Lung microvascular endothelial cell (primary cell): ENCODE measurements at regions not wholly inside any gene's neighbourhood (a gene's known extent, or its start where the extent isn't known, plus 50 kb on each side); places are given as distances from the start of the nearest gene placed in this dataset.
"Not testable (repeated sequence)": the region's sequence is repeated elsewhere in the genome, so short reads cannot be mapped to it uniquely, and the experiment has no call there.

Experiments used
- DNase-seq, 2 donors: peaks; one replicate each; pipeline versions ENCODE4 v3.0.0 to v3.0.0-alpha.2; 2010; ENCODE audit warnings: low read depth in 2 of 2

GRCh38 chr18:78438235-78438634 is 541.4 kb upstream of the SALL3 start:
- not testable (repeated sequence) for DNase-seq

- no peak for DNase-seq
Measured at GRCh38 chr18:78445880-78446279, 533.7 kb upstream of the SALL3 start.

DNA sequence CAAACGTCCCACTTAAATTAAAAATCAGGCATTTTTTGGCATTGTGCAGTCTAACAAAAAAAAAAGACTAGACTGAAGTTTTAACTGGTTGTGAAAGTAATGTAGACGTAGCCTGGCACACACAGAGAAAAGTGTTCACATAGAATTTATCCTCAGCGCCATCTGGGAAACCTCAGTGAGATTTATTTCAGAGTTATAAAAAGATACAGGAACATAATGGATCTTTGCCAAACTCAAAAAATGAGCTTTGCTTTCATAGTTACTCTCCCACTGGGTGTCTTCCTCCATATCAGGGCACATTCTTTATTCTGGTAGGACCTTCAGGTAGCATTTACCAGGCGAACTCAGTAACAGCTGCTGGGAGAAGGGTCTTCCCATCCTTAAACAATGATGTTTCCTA is 532.4 kb upstream of the SALL3 start:
- no peak for DNase-seq

DNA sequence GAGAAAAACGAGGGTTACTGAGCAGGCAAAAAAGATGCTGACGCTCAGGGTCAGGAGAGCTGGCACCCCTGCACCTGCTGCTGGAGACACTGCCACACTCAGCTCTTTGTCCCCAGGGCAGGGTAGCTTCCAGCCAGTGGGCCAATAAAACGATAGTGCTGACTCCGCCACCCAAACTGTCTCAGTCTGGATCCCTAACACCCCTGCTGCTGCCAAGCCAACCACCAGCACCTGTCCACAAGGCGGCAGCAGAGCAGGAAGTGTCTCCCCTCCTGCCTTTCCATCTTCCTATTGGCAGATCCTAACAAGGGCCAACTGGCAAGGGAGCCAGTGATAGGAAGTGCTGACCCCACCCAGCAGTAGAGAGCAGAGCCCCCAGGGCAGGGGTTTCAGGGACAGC is 531.5 kb upstream of the SALL3 start:
- DNase-seq: no peak

- no peak for DNase-seq
Measured at GRCh38 chr18:78448591-78448990, 531.0 kb upstream of the SALL3 start.

DNA sequence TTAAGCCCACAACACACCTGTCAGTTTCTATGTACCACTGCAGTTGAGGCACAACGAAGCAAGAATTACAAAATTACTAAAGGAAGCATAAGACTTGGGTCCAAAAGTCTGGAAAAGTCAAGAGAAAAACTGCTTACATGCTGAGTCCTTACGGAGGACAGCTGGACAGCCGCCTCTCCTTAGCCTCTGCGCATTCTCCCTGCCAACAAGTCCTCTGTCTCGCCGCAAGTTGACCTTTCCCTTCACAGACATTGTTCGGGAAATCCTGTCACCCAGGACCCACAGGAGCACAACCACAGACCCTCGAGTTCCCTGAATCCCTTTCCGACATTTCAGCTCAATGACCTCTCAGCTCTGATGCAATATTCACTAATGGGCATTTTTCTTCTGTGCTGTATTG is 525.4 kb upstream of the SALL3 start:
- DNase-seq: no peak

DNA sequence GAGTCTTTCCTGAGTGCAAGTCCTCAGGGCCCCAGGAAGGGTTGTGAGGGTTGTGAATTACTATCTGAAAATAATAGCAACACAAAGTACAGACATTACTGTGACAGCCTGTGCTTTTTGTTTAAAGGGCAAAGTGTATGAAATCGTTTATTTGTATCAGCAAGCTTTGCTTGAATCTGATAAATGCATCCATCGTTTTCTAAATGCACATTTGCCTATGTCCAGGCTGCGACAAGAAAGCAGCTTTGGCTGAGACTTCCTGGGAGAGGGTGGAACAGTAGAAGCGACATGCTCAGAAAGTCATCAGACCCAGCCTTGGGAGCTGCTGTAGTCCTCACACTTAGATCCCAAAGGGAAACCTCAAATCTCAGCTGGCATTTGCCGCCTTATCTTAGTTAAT is 524.2 kb upstream of the SALL3 start:
- no peak for DNase-seq

DNA sequence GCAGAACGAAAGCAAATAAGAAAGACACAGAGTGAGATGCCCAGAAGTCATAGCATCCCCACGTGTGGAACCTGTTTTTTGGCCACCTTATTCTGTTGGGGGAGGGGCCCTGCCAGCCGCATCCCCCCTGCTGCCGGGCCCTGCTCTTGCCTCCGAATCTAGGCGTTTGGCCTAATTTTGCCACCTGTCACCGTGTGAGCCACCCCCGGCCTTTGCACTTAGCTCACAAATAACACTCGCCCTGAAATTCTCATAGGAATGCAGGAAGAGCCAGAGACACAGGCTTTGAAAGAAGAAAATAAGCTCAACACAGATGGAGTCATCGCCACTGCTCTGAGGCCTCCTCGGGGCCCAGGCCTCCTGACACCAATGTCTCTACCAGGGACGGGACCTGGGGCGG is 522.6 kb upstream of the SALL3 start:
- DNase-seq: no peak

GRCh38 chr18:78457731-78458130 is 521.9 kb upstream of the SALL3 start:
- DNase-seq: no peak

GRCh38 chr18:78458356-78458755 is 521.3 kb upstream of the SALL3 start:
- DNase-seq: no peak

DNA sequence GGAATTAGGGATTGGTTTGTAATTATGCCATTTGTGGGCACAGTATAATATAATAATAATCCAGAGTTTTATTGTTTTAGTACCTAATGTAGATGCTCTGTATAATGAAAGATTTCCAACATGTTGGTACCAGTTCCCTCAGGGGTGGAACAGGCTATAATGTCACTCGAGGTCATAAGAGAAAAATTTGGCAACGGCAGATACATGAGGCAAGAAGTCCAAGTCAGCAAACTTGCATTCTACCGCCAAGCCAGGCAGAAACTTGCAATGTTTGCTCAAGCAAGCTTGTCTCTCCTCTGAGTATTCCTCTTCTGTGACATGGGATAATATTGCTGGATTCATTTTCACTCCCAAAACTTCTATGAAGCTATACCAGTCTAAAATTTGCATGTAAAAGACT is 520.0 kb upstream of the SALL3 start:
- no peak for DNase-seq

DNA sequence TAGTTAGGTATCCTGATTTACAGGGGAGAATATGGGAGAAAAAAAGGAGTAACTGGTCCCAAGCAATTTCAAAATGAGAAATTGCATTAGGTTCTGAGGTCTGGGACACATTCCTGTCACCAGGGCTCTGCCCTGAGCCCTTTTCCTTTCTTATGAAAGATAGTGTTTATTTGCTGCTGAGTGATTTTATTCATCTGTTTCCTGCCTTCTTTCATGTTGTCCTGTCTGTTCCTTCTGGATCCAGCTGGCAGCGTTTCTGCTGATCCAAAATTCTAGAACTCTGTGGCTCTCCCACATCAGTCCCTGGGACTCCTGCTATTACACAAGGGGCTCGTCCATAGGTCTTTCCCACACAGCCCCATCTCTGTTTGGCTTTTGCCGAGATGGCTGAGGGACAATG is 519.1 kb upstream of the SALL3 start:
- DNase-seq: no peak

DNA sequence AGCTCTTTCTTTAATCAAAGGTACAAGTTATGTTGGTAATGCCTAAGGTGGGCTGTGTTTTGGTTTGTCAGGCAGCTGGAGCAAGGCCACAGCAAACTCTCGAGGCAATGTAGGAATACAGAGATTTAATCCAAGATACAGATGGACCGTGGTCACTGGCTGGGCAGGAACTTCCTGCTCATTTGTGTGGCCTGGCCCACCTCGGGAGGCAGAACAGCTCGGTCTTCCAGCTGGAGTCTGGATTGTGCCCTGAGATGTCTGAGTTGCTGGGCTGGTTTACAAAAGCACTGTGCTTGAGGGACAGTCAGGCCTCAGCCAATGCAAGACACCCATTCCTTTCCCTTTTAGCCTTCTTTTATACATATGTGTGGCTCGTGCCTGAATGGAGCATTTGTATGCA is 506.1 kb upstream of the SALL3 start:
- no peak for DNase-seq

GRCh38 chr18:78477840-78478239 is 501.8 kb upstream of the SALL3 start:
- DNase-seq: no peak

- no peak for DNase-seq
Measured at GRCh38 chr18:78479443-78479842, 500.2 kb upstream of the SALL3 start.

GRCh38 chr18:78480262-78481054 is 499.2 kb upstream of the SALL3 start:
- DNase-seq: no peak

- DNase-seq: no peak
Measured at GRCh38 chr18:78482378-78482777, 497.2 kb upstream of the SALL3 start.

DNA sequence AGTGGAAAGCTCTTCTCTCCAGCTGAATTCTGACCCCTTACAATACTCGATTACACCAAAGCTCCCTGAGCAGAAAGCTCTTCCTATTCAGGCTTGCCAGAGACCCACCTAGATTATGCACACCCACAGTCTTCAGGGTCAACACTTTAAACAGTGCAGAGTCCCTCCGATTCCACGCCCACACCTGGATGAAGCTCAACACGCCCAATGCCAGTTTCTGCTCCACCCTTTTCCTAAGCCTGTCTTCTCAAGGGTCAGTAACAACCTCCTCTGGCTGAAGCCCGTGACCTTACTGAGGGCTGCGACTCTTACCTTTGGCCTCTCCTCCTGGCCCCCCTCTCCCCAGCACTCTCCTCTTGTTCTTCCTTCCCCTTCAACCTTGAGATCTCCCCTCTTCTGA is 492.0 kb upstream of the SALL3 start:
- no peak for DNase-seq

DNA sequence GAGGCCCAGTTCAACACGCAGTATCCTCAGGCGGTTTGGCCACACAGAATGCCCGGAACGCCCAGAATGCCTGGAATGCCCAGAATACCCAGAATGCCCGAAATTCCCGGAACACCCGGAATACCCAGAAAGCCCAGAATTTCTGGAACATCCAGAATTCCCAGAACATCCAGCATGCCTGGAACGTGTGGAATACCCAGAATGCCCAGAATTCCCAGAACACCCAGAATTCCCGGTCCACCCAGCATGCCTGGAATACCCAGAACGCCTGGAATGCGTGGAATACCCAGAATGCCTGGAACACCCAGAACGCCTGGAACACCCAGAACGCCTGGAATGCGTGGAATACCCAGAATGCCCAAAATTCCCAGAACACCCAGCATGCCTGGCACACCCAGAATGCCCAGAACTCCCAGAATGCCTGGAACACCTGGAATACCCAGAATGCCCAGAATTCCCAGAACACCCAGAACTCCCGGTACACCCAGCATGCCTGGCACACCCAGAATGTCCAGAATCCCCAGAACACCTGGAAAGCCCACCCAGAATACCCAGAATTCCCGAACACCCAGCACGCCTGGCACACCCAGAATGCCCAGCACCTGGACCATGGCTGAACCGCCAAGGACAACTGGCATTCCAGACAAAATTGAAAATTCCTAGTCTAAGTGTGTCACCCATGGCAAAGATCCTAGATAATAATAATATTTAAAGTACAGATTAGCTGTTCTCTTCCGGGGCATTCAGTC is 487.4 kb upstream of the SALL3 start:
- no peak for DNase-seq

DNA sequence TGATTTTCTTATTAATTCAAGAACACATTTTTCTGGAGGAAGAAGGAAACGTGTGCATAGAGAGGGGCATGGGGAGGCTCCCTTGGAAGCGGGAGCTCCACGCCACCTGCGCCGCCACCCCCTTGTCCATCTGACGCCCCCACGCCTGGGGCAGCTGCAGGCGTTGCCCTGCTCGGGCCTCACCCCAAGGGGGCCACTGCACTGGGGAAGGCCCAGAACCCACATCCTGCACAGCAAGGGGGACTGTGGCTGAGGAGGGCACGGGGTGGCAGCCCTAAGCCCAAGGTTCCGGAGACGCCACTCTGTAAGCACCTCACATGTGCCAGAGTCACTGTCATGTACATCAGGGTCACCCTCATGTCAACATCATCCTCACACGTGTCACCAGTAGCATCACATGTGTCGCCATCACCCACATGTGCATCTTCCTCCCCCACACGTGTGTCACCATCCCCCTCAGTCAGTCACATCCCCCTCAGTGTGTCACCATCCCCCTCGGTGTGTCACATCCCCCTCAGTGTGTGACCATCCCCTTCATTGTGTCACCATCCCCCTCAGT is 486.7 kb upstream of the SALL3 start:
- no peak for DNase-seq

DNA sequence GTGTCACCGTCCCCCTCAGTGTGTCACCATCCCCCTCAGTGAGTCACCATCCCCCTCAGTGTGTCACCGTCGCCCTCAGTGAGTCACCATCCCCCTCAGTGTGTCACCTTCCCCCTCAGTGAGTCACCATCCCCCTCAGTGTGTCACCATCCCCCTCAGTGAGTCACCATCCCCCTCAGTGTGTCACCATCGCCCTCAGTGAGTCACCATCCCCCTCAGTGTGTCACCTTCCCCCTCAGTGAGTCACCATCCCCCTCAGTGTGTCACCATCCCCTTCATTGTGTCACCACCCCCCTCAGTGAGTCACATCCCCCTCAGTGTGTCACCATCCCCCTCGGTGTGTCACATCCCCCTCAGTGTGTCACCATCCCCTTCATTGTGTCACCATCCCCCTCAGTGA is 486.1 kb upstream of the SALL3 start:
- DNase-seq: not testable (repeated sequence)

DNA sequence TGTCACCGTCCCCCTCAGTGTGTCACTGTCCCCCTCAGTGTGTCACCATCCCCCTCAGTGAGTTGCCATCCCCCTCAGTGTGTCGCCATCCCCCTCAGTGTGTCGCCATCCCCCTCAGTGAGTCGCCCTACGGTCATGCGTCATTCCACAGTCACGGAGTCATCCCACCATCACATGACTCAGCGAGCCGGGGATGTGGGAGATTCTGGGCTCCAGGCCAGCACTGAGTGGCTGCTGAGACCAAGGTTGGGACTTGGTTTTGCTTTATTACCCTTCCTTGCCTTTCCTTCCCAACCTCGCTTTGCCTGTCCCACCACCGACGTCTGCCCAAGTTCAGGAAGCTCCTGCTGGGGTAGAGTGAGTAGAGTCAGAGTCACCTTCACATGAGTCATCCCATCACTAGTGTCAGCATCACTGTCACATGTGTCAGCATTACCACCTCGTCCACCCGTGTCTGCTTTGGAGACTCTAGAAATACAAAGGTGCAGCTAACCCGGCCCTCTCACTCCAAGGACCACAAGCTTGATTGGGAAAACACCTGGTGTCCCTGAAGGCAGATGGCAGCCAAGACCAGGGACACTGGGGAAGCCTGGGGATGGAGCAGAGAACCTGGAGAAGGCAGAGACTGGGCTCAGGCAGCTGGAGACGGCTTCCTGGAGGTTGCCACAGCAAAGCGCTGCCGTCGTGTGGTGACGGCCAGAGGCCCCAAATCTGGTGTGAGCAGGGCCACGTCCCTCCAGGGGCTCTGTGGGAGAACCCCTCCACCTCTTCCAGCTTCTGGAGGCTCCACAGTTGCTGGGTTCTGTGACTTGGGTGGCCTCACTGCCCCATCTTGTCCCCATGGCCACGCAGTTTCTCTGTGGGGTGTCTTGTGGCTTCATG is 485.2 kb upstream of the SALL3 start:
- DNase-seq: no peak
